Suprapubic skin (tissue), 4 donors: ENCODE measurements at regions not wholly inside any gene's neighbourhood (a gene's known extent, or its start where the extent isn't known, plus 50 kb on each side); places are given as distances from the start of the nearest gene placed in this dataset.
"Not testable (repeated sequence)": the region's sequence is repeated elsewhere in the genome, so short reads cannot be mapped to it uniquely, and the experiment has no call there.

ENCODE experiments used
- DNase-seq, 2 donors: peaks; one replicate each; pipeline ENCODE4 v3.0.0-alpha.2; 2019; ENCODE audit warnings: low spot score in 2 of 2
- H3K27ac ChIP-seq: fragments of 200-600 bp; sonication (generic); one replicate; pipeline ENCODE4 v1.5.1; 2019
- H3K27me3 ChIP-seq: fragments of 200-600 bp; sonication (generic); one replicate; pipeline ENCODE4 v1.5.1; 2019
- H3K36me3 ChIP-seq: fragments of 200-600 bp; sonication (generic); one replicate; pipeline ENCODE4 v1.5.1; 2019
- H3K4me1 ChIP-seq: fragments of 200-600 bp; sonication (generic); one replicate; pipeline ENCODE4 v1.5.1; 2019
- H3K4me3 ChIP-seq: fragments of 200-600 bp; sonication (generic); one replicate; pipeline ENCODE4 v1.5.1; 2019; ENCODE audit warnings: mild to moderate bottlenecking
- H3K9me3 ChIP-seq: fragments of 200-600 bp; sonication (generic); one replicate; pipeline ENCODE4 v1.5.1; 2019
- EP300 ChIP-seq: sonication (generic); formaldehyde crosslinking; IDR thresholded peaks from one replicate; pipeline ENCODE4 v1.6.1; 2017; ENCODE audit warnings: antibody characterized with exemption
- POLR2A ChIP-seq, 2 donors: fragments of 450-650 bp; IDR thresholded peaks; one replicate each; pipeline ENCODE4 v1.6.1; 2017; ENCODE audit warnings: antibody characterized with exemption in 2 of 2, mild to moderate bottlenecking in 2 of 2, moderate library complexity in 2 of 2
- POLR2AphosphoS5 ChIP-seq, 3 donors: sonication (generic); formaldehyde crosslinking; IDR thresholded peaks; one replicate each; pipeline ENCODE4 v1.6.1; 2017; ENCODE audit warnings: antibody characterized with exemption in 3 of 3
- WGBS: methylation state at CpG from one replicate; pipeline ENCODE4 v1.1.5; 2018; 5-methylcytosine and 5-hydroxymethylcytosine counted together
- TF ChIP-seq, protein P1 (sequence below), 2 donors: fragments of 200-600 bp in 1 of 2; fragments of 450-650 bp in 1 of 2; sonication (generic) in 1 of 2; IDR thresholded peaks; one replicate each; pipeline ENCODE4 v1.5.1; 2016 to 2019; ENCODE audit warnings: antibody characterized with exemption in 2 of 2, mild to moderate bottlenecking in 1 of 2, moderate library complexity in 1 of 2

DNA sequence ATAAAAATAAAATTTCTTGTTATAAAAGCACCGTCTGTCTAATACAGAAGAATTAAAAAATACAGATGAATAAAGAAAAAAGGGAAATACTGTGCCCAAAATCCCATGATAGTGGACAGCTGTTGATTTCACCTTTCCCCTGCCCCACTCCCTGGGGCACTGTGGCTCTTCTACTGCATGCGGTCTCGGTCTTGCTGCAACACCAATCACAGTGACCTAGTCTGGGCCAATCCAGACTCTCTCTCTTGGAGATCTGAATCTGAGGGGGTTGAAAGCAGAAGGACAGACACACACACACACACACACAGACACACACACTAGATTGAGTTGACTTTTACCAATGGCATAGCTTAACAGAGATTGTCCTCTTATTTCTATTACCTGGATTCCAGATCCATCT, 70.5 kb upstream of the FYN start:
- Histone ChIP-seq H3K36me3 (no peaks in the 10 kb centered on the region), H3K27me3 (no peaks in the 10 kb centered on the region)
- 86% methylated on average over 3 of the region's 3 CpGs for WGBS

DNA sequence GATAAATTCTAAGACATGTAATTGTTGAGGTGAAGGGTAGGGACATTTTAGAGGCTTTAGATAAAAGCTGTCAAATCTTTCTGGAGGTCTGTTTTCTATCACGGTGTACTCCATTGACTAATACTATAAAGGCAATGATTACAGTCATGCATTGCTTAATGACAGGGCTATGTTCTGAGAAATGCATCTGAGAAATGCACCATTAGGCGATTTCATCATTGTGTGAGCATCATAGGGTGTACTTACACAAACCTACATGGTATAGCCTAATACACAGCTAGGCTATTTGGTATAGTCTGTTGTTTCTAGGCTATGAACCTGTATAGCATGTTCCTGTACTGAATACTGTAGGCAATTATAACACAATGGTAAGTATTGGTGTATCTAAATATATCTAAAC, 71.3 kb upstream of the FYN start:
- Histone ChIP-seq H3K4me3 (no peak overlapping the region), H3K36me3 (no peaks in the 10 kb centered on the region), H3K9me3 (no peaks in the 10 kb centered on the region), H3K27me3 (no peaks in the 10 kb centered on the region), H3K4me1 (no peaks in the 10 kb centered on the region), H3K27ac (no peak overlapping the region)
- TF ChIP-seq POLR2A (IDR thresholded peaks at IDR 0.05) (no peak), POLR2AphosphoS5 (IDR thresholded peaks at IDR 0.05) (no peak), EP300 (no peak)
- TF ChIP-seq, protein P1, sequence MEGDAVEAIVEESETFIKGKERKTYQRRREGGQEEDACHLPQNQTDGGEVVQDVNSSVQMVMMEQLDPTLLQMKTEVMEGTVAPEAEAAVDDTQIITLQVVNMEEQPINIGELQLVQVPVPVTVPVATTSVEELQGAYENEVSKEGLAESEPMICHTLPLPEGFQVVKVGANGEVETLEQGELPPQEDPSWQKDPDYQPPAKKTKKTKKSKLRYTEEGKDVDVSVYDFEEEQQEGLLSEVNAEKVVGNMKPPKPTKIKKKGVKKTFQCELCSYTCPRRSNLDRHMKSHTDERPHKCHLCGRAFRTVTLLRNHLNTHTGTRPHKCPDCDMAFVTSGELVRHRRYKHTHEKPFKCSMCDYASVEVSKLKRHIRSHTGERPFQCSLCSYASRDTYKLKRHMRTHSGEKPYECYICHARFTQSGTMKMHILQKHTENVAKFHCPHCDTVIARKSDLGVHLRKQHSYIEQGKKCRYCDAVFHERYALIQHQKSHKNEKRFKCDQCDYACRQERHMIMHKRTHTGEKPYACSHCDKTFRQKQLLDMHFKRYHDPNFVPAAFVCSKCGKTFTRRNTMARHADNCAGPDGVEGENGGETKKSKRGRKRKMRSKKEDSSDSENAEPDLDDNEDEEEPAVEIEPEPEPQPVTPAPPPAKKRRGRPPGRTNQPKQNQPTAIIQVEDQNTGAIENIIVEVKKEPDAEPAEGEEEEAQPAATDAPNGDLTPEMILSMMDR (IDR thresholded peaks at IDR 0.05), result no peak
- WGBS, result 89% methylated on average over 2 of the region's 2 CpGs
- DNase-seq, result no peak

More for the DNA sequence above, 70.5 kb upstream of the FYN start:
- TF ChIP-seq POLR2AphosphoS5 (IDR thresholded peaks at IDR 0.05) (no peak), POLR2A (IDR thresholded peaks at IDR 0.05) (no peak), EP300 (no peak)
- TF ChIP-seq, protein P1 (IDR thresholded peaks at IDR 0.05), result no peak
- H3K27ac ChIP-seq, result no peak overlapping the region
- H3K9me3 ChIP-seq, result no peaks in the 10 kb centered on the region
- no peak overlapping the region for H3K4me3 ChIP-seq
- H3K4me1 ChIP-seq, result no peaks in the 10 kb centered on the region
- DNase-seq, result no peak

DNA sequence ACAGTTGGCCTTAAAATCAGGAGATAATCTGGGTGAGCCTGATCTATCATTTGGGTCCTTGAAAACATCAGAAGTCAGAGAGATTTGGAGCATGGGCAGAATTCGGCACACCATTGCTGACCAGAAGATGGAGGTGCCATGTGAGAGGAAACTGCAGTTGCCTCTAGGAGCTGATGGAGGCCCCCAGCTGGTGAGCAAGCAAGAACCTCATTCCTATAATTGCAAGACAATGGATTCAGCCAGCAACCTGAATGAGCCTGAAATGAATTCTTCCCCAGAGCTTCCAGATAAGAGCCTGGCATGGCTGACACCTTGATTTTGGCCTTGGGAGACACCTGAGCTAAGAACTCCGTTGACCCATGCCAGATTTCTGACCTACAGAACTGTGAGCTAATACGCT, 76.3 kb upstream of the FYN start:
- Histone ChIP-seq H3K4me3 (no peak overlapping the region), H3K9me3 (no peaks in the 10 kb centered on the region)
- WGBS, result 78% methylated on average over 3 of the region's 3 CpGs

DNA sequence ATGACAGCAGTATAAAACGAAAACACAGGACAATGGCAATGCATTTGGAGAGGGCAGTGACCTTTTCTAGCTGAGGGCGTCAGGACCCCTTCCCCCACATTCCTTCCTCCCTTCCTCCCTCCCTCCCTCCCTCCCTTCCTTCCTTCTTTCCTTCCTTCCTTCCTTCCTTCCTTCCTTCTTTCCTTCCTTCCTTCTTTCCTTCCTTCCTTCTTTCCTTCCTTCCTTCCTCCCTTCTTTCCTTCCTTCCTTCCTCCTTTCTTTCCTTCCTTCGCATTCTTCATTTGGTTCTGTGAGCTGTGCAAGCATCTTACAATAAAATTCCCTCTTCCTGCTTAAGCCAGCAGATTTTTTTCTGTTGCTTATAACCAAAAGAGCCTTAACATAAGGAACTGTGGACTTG, 76.7 kb upstream of the FYN start:
- 87% methylated on average over 3 of the region's 3 CpGs for WGBS
- H3K36me3 ChIP-seq, H3K4me3 ChIP-seq, H3K27me3 ChIP-seq, DNase-seq, H3K27ac ChIP-seq, H3K9me3 ChIP-seq: not testable (repeated sequence)
- H3K4me1 ChIP-seq, result peaks cover 21% of the 10 kb centered on the region

More for the DNA sequence above, 76.3 kb upstream of the FYN start:
- DNase-seq, result no peak
- Histone ChIP-seq H3K36me3 (no peaks in the 10 kb centered on the region), H3K27me3 (no peaks in the 10 kb centered on the region), H3K4me1 (peaks cover 21% of the 10 kb centered on the region), H3K27ac (no peak overlapping the region)
- no peak for TF ChIP-seq POLR2A (IDR thresholded peaks at IDR 0.05)
- TF ChIP-seq POLR2AphosphoS5 (IDR thresholded peaks at IDR 0.05), result no peak
- TF ChIP-seq EP300, result no peak
- TF ChIP-seq, protein P1 (IDR thresholded peaks at IDR 0.05), result no peak

DNA sequence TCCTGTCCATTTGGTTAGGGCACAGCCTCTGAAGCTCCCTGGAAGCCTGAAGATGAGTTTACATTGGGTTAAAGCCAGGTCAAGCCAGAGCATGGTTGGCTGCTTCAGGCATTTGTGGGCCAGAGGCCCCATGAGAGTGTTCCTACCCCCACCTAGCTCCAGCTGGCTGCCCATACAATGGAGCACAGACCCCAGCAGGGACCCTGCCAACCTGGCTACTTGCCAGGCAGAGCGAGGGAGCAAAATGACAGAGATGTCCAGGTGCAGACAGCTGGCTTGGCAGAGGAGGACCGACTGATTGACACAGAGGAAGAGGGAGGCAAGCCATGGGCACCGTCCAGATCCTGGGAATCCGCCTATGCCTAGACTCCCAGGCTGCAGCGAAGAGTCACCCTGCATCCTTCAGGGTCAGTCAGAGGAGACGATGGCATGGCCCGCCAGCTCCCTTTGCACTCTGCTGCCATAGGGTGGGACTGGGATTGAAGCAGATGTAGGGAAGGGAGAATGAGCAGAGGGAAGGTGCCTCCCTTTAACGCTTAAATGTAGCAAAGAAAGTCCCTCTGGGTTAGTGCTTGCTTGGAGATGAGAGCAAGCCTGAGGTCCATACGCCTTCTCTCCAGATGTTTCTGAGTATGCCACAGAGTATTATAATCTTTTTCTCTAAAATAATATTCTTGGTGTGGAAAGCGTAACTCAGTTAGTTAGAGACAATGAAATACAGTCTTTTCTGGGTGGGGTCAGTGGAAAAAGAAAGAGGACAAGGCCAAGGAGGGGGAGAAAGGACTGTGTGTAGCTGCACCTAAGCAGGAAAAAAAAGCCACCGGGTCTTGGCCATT, 77.6 kb upstream of the FYN start:
- Histone ChIP-seq H3K4me1 (peaks cover 21% of the 10 kb centered on the region), H3K36me3 (no peaks in the 10 kb centered on the region), H3K27me3 (no peaks in the 10 kb centered on the region), H3K9me3 (no peaks in the 10 kb centered on the region), H3K27ac (no peak overlapping the region), H3K4me3 (no peak overlapping the region)
- TF ChIP-seq POLR2AphosphoS5 (IDR thresholded peaks at IDR 0.05) (no peak), POLR2A (IDR thresholded peaks at IDR 0.05) (no peak), EP300 (no peak)
- TF ChIP-seq, protein P1 (IDR thresholded peaks at IDR 0.05), result no peak
- peak in 1 of 2 donors; percentile 64 for DNase-seq
- WGBS, result 59% methylated on average over 10 of the region's 11 CpGs
